C4-2B (cell line): ENCODE measurements at regions not wholly inside any gene's neighbourhood (a gene's known extent, or its start where the extent isn't known, plus 50 kb on each side); places are given as distances from the start of the nearest gene placed in this dataset.

Source experiments
- ZFX ChIP-seq: fragments of 450-650 bp; IDR thresholded peaks from 2 replicates; pipeline ENCODE4 v1.6.1; 2017
- TF ChIP-seq, protein P1 (sequence below): fragments of 450-650 bp; conservative IDR thresholded peaks from 2 replicates; pipeline ENCODE4 v1.5.1; 2017; ENCODE audit warnings: mild to moderate bottlenecking

DNA sequence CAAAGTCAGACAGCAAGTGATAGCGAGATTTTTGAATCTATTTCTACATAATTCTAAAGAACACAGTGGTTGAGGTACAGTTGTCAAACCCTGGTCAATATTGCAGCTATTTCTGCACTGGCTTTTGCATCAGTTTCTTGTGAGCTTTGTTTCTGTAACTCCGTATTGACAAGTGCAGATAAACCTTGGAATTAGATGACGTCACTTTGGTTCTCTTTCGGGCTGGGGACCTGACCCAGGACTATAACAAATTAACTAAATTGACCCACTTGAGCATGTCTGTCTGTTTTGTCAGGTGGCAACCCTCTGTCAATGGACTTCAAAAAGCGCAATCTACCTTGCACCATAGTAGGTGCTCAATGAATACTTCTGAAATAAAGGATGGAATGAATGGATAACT lies 418.4 kb upstream of the SGCD start:
- TF ChIP-seq, protein P1, sequence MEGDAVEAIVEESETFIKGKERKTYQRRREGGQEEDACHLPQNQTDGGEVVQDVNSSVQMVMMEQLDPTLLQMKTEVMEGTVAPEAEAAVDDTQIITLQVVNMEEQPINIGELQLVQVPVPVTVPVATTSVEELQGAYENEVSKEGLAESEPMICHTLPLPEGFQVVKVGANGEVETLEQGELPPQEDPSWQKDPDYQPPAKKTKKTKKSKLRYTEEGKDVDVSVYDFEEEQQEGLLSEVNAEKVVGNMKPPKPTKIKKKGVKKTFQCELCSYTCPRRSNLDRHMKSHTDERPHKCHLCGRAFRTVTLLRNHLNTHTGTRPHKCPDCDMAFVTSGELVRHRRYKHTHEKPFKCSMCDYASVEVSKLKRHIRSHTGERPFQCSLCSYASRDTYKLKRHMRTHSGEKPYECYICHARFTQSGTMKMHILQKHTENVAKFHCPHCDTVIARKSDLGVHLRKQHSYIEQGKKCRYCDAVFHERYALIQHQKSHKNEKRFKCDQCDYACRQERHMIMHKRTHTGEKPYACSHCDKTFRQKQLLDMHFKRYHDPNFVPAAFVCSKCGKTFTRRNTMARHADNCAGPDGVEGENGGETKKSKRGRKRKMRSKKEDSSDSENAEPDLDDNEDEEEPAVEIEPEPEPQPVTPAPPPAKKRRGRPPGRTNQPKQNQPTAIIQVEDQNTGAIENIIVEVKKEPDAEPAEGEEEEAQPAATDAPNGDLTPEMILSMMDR: no peak
- TF ChIP-seq ZFX: no peak
